ENCODE measurements at regions not wholly inside any gene's neighbourhood (a gene's known extent, or its start where the extent isn't known, plus 50 kb on each side); places are given as distances from the start of the nearest gene placed in this dataset.

- DNase-seq: no peak
Observed at GRCh38 chr4:4775493-4776004, 83.9 kb upstream of the MSX1 start.

- no peak for DNase-seq
Observed at GRCh38 chr4:4772534-4772933, 86.9 kb upstream of the MSX1 start.

GRCh38 chr4:4771160-4771559, 88.3 kb upstream of the MSX1 start:
- DNase-seq: no peak

GRCh38 chr4:4770610-4771009, 88.9 kb upstream of the MSX1 start:
- DNase-seq: no peak

GRCh38 chr4:4766564-4766963, 92.9 kb upstream of the MSX1 start:
- DNase-seq: no peak

- DNase-seq: no peak
Observed at GRCh38 chr4:4765811-4766210, 93.7 kb upstream of the MSX1 start.

GRCh38 chr4:4764558-4764905, 94.9 kb upstream of the MSX1 start:
- no peak for DNase-seq

- DNase-seq: no peak
Observed at GRCh38 chr4:4763822-4764557, 95.5 kb upstream of the MSX1 start.

- no peak for DNase-seq
Observed at GRCh38 chr4:4762909-4763821, 96.3 kb upstream of the MSX1 start.

- DNase-seq: no peak
Observed at GRCh38 chr4:4762300-4762699, 97.2 kb upstream of the MSX1 start.

- DNase-seq: peak in 18 of 56 donors; percentile 3 to 42 (median 14)
Observed at GRCh38 chr4:4761128-4761982, 98.1 kb upstream of the MSX1 start.

GRCh38 chr4:4759883-4760282, 99.6 kb upstream of the MSX1 start:
- no peak for DNase-seq

GRCh38 chr4:4759232-4759631, 100.2 kb upstream of the MSX1 start:
- DNase-seq: no peak

- DNase-seq: no peak
Observed at GRCh38 chr4:4758681-4759080, 100.8 kb upstream of the MSX1 start.

- DNase-seq: no peak
Observed at GRCh38 chr4:4755306-4755705, 104.2 kb upstream of the MSX1 start.

GRCh38 chr4:4754641-4755040, 104.8 kb upstream of the MSX1 start:
- DNase-seq: no peak

GRCh38 chr4:4753643-4754042, 105.8 kb upstream of the MSX1 start:
- no peak for DNase-seq

GRCh38 chr4:4752576-4753401, 106.7 kb upstream of the MSX1 start:
- no peak for DNase-seq

- DNase-seq: no peak
Observed at GRCh38 chr4:4752025-4752424, 107.4 kb upstream of the MSX1 start.

GRCh38 chr4:4750187-4750586, 109.3 kb upstream of the MSX1 start:
- DNase-seq: no peak

- no peak for DNase-seq
Observed at GRCh38 chr4:4749137-4749536, 110.3 kb upstream of the MSX1 start.

Measured in nucleus accumbens (tissue), 56 donors.